Uterus (tissue), 2 donors: ENCODE measurements at regions not wholly inside any gene's neighbourhood (a gene's known extent, or its start where the extent isn't known, plus 50 kb on each side); places are given as distances from the start of the nearest gene placed in this dataset.

ENCODE experiments used
- CTCF ChIP-seq, 4 experiments: fragments of 200-600 bp in 2 of 4; fragments of 450-650 bp in 2 of 4; sonication (generic) in 2 of 4; IDR thresholded peaks; one replicate each; pipeline ENCODE4 v1.5.1; 2016 to 2019; ENCODE audit warnings: antibody characterized with exemption in 4 of 4, mild to moderate bottlenecking in 2 of 4, moderate library complexity in 1 of 4
- POLR2A ChIP-seq, 2 donors: fragments of 450-650 bp; IDR thresholded peaks; one replicate each; pipeline ENCODE4 v1.6.1; 2016; ENCODE audit warnings: antibody characterized with exemption in 2 of 2, mild to moderate bottlenecking in 1 of 2, moderate library complexity in 1 of 2

GRCh38 chr9:81801190-81801589 lies 111.8 kb upstream of the TLE1 start:
- no peak for TF ChIP-seq POLR2A (IDR thresholded peaks at IDR 0.05)
- TF ChIP-seq CTCF (IDR thresholded peaks at IDR 0.05), result no peak
